ENCODE measurements at regions not wholly inside any gene's neighbourhood (a gene's known extent, or its start where the extent isn't known, plus 50 kb on each side); places are given as distances from the start of the nearest gene placed in this dataset.

DNA sequence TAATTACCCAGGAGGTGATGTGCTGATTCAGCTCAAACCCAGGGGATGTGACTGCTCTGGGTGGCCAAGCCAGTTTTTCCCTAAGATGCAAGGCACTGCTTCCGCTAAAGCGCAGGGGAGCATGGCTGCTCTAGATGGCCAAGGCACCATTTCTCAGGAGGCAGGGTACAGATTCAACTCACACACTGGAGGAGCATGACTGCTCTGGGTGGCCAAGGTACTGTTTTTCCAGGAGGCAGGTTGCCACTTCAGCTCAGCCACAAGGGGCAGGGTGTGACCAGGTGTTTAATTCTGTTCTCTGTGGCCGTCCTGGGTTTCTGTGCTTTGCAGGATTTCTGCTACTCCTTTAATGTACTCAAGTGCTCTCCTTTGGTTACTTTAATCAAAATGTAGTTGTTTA, 659.3 kb upstream of the ARRDC4 start:
- H3K27me3 Mint-ChIP-seq (ENCODE audit: unreplicated experiment) = no peaks in the 10 kb centered on the region
- TF ChIP-seq, protein P1, sequence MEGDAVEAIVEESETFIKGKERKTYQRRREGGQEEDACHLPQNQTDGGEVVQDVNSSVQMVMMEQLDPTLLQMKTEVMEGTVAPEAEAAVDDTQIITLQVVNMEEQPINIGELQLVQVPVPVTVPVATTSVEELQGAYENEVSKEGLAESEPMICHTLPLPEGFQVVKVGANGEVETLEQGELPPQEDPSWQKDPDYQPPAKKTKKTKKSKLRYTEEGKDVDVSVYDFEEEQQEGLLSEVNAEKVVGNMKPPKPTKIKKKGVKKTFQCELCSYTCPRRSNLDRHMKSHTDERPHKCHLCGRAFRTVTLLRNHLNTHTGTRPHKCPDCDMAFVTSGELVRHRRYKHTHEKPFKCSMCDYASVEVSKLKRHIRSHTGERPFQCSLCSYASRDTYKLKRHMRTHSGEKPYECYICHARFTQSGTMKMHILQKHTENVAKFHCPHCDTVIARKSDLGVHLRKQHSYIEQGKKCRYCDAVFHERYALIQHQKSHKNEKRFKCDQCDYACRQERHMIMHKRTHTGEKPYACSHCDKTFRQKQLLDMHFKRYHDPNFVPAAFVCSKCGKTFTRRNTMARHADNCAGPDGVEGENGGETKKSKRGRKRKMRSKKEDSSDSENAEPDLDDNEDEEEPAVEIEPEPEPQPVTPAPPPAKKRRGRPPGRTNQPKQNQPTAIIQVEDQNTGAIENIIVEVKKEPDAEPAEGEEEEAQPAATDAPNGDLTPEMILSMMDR (IDR thresholded peaks at IDR 0.05) = no peak
- DNase-seq (ENCODE audit: extremely low spot score, unreplicated experiment) = no peak
- no peak overlapping the region for H3K27ac Mint-ChIP-seq (ENCODE audit: unreplicated experiment)
- H3K36me3 Mint-ChIP-seq (ENCODE audit: unreplicated experiment) = no peaks in the 10 kb centered on the region
- H3K9me3 Mint-ChIP-seq (ENCODE audit: unreplicated experiment) = no peaks in the 10 kb centered on the region
- H3K4me1 Mint-ChIP-seq (ENCODE audit: unreplicated experiment) = no peaks in the 10 kb centered on the region
- H3K4me3 Mint-ChIP-seq (ENCODE audit: unreplicated experiment) = no peak overlapping the region

DNA sequence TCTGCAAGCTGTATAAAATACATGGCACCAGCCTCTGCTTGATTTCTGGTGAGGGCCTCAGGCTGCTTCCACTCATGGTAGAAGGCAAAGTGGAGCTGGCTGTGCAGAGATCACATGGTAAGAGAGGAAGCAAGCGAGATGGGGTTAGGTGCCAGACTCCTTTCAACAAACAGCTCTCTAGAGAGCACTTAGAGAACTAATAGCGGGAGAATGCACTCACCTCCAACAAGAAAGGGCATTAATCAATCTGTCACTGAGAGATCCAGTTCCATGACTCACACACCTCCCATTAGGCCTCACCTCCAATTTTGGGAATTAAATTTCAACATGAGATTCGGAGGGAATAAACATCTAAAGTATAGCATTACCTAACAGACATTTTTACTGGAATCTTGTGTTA, 644.1 kb upstream of the ARRDC4 start:
- Mint-ChIP-seq H3K27me3 (ENCODE audit: unreplicated experiment) (no peaks in the 10 kb centered on the region), H3K4me3 (ENCODE audit: unreplicated experiment) (no peak overlapping the region), H3K4me1 (ENCODE audit: unreplicated experiment) (peaks cover 3% of the 10 kb centered on the region), H3K9me3 (ENCODE audit: unreplicated experiment) (no peaks in the 10 kb centered on the region), H3K27ac (ENCODE audit: unreplicated experiment) (no peak overlapping the region), H3K36me3 (ENCODE audit: unreplicated experiment) (no peaks in the 10 kb centered on the region)
- no peak for DNase-seq (ENCODE audit: extremely low spot score, unreplicated experiment)
- TF ChIP-seq, protein P1 (IDR thresholded peaks at IDR 0.05) = no peak

DNA sequence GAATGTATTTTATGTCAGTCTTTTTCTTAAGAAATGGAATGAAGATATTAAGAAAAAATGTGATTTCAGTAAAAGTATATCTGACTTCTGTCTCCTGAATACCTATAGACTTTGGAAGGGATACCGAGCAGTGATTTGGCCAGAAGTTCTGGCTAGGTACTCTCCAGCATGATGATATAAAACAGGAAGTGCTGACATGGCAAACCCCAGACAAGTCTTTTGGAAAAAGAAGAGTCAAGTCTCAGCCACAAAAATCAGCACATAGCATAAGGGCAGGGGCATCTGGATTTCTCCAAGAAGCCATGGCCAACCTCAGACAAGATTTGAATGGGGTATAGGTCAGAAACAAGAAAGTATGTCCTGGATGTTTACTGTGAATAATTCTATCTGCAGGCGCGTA, 643.3 kb upstream of the ARRDC4 start:
- TF ChIP-seq, protein P1 (IDR thresholded peaks at IDR 0.05) = no peak
- H3K4me3 Mint-ChIP-seq (ENCODE audit: unreplicated experiment) = no peak overlapping the region
- H3K4me1 Mint-ChIP-seq (ENCODE audit: unreplicated experiment) = peaks cover 3% of the 10 kb centered on the region
- no peak overlapping the region for H3K27ac Mint-ChIP-seq (ENCODE audit: unreplicated experiment)
- H3K9me3 Mint-ChIP-seq (ENCODE audit: unreplicated experiment) = no peaks in the 10 kb centered on the region
- DNase-seq (ENCODE audit: extremely low spot score, unreplicated experiment) = no peak
- no peaks in the 10 kb centered on the region for H3K27me3 Mint-ChIP-seq (ENCODE audit: unreplicated experiment)
- no peaks in the 10 kb centered on the region for H3K36me3 Mint-ChIP-seq (ENCODE audit: unreplicated experiment)

DNA sequence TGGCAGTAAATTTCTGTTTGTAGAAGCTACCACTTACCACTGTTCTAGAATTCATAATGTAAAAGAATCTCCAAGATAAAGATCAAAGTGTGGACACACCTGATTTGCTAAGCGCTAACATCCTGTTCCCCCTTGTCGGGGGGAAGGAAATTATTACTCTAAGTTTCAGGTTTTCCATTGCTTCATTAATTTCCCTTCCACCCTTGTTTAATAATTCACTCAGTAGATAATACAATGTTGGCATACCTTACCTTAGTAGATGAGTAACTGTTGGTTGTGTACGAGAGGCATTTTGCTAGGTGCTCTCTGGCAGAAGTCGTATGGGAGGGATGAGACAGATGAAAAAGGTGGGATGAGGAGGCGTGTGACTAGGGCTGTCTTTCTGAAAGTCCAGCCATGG, 641.2 kb upstream of the ARRDC4 start:
- Mint-ChIP-seq H3K4me3 (ENCODE audit: unreplicated experiment) (no peak overlapping the region), H3K27ac (ENCODE audit: unreplicated experiment) (no peak overlapping the region), H3K9me3 (ENCODE audit: unreplicated experiment) (no peaks in the 10 kb centered on the region), H3K27me3 (ENCODE audit: unreplicated experiment) (no peaks in the 10 kb centered on the region), H3K36me3 (ENCODE audit: unreplicated experiment) (no peaks in the 10 kb centered on the region), H3K4me1 (ENCODE audit: unreplicated experiment) (no peaks in the 10 kb centered on the region)
- TF ChIP-seq, protein P1 (IDR thresholded peaks at IDR 0.05) = no peak
- DNase-seq (ENCODE audit: extremely low spot score, unreplicated experiment) = no peak

DNA sequence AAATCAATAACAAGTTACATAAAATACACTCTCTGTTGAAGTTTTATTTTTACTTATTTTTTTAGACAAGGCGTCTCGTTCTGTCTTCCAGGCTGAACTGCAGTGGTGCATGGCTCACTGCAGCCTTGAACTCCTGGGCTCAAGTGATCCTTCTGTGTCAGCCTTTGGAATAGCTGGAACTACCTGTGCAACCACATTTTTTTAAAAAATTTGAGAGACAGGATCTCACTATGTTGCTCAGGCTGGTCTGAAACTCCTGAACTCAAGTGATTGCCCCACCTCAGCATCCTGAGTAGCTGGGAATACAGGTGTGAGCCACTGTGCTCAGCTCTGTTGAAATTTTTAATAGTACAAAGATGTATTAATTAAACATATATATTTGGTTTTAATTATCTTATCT, 614.3 kb upstream of the ARRDC4 start:
- H3K4me1 Mint-ChIP-seq (ENCODE audit: unreplicated experiment) = no peaks in the 10 kb centered on the region
- no peak overlapping the region for H3K27ac Mint-ChIP-seq (ENCODE audit: unreplicated experiment)
- no peak overlapping the region for H3K4me3 Mint-ChIP-seq (ENCODE audit: unreplicated experiment)
- no peaks in the 10 kb centered on the region for H3K36me3 Mint-ChIP-seq (ENCODE audit: unreplicated experiment)
- TF ChIP-seq, protein P1 (IDR thresholded peaks at IDR 0.05) = no peak
- DNase-seq (ENCODE audit: extremely low spot score, unreplicated experiment) = no peak
- peaks cover 6% of the 10 kb centered on the region for H3K9me3 Mint-ChIP-seq (ENCODE audit: unreplicated experiment)
- H3K27me3 Mint-ChIP-seq (ENCODE audit: unreplicated experiment) = no peaks in the 10 kb centered on the region

All from osteocyte (in vitro differentiated cells).